ENCODE measurements at regions not wholly inside any gene's neighbourhood (a gene's known extent, or its start where the extent isn't known, plus 50 kb on each side); places are given as distances from the start of the nearest gene placed in this dataset.

GRCh38 chr7:52154382-52154781, 837.8 kb upstream of the COBL start:
- no peak for TF ChIP-seq POLR2A (IDR thresholded peaks at IDR 0.05)
- TF ChIP-seq CTCF (IDR thresholded peaks at IDR 0.05) = no peak

Data from thyroid gland (tissue), 4 donors.